H9 (cell line): ENCODE measurements at regions not wholly inside any gene's neighbourhood (a gene's known extent, or its start where the extent isn't known, plus 50 kb on each side); places are given as distances from the start of the nearest gene placed in this dataset.

ENCODE experiments used
- DNase-seq: peaks from one replicate; pipeline ENCODE4 v3.0.0-alpha.2; 2017
- H2AFZ ChIP-seq: one replicate; pipeline ENCODE4 v1.6.1; 2013; ENCODE audit warnings: mild to moderate bottlenecking, low read length, control low read depth, moderate library complexity
- H2AK5ac ChIP-seq: 2 replicates; pipeline ENCODE4 v1.6.1; 2013; ENCODE audit warnings: low read length, control low read depth, mixed read lengths; ENCODE audit not compliant: insufficient read length
- H2BK120ac ChIP-seq: one replicate; pipeline ENCODE4 v1.6.1; 2013; ENCODE audit warnings: low read depth, mild to moderate bottlenecking, low read length, control low read depth, inconsistent platforms; ENCODE audit not compliant: poor library complexity, severe bottlenecking
- H2BK12ac ChIP-seq: 2 replicates; pipeline ENCODE4 v1.6.1; 2013; ENCODE audit warnings: low read length, control low read depth, mixed read lengths, low read depth; ENCODE audit not compliant: insufficient read length
- H2BK15ac ChIP-seq: 2 replicates; pipeline ENCODE4 v1.6.1; 2013; ENCODE audit warnings: low read depth, low read length, control low read depth
- H2BK20ac ChIP-seq: one replicate; pipeline ENCODE4 v1.6.1; 2013; ENCODE audit warnings: low read depth, mild to moderate bottlenecking, low read length, control low read depth, inconsistent platforms; ENCODE audit not compliant: poor library complexity, severe bottlenecking
- H2BK5ac ChIP-seq: 2 replicates; pipeline ENCODE4 v1.6.1; 2013; ENCODE audit warnings: low read length, control low read depth, mixed read lengths; ENCODE audit not compliant: insufficient read length
- H3K14ac ChIP-seq: 2 replicates; pipeline ENCODE4 v1.6.1; 2013; ENCODE audit warnings: low read length, control low read depth; ENCODE audit not compliant: insufficient read depth
- H3K18ac ChIP-seq: 2 replicates; pipeline ENCODE4 v1.6.1; 2013; ENCODE audit warnings: low read depth, mild to moderate bottlenecking, mixed read lengths, low read length, control low read depth; ENCODE audit not compliant: insufficient read length
- H3K23ac ChIP-seq: 2 replicates; pipeline ENCODE4 v1.6.1; 2013; ENCODE audit warnings: low read length, control low read depth, mixed read lengths, low read depth; ENCODE audit not compliant: insufficient read length
- H3K23me2 ChIP-seq: 2 replicates; pipeline ENCODE4 v1.6.1; 2013; ENCODE audit warnings: low read depth, mild to moderate bottlenecking, mixed read lengths, low read length, control low read depth; ENCODE audit not compliant: insufficient read length, poor library complexity, severe bottlenecking
- H3K27ac ChIP-seq: 2 replicates; pipeline ENCODE4 v1.5.1; 2013; ENCODE audit warnings: low read length, control low read depth, mixed read lengths, low read depth; ENCODE audit not compliant: insufficient read length
- H3K27me3 ChIP-seq: 2 replicates; pipeline ENCODE4 v1.6.1; 2013; ENCODE audit warnings: low read length, control low read depth, inconsistent platforms; ENCODE audit not compliant: insufficient read depth
- H3K4ac ChIP-seq: 2 replicates; pipeline ENCODE4 v1.6.1; 2013; ENCODE audit warnings: low read depth, mild to moderate bottlenecking, control low read depth, inconsistent platforms, low read length, moderate library complexity
- H3K4me1 ChIP-seq: 2 replicates; pipeline ENCODE4 v1.6.1; 2013; ENCODE audit warnings: low read length, control low read depth, inconsistent platforms; ENCODE audit not compliant: insufficient read depth
- H3K4me2 ChIP-seq: 2 replicates; pipeline ENCODE4 v1.6.1; 2013; ENCODE audit warnings: low read length, control low read depth, mixed read lengths; ENCODE audit not compliant: insufficient read length, insufficient read depth
- H3K56ac ChIP-seq: 2 replicates; pipeline ENCODE4 v1.6.1; 2013; ENCODE audit warnings: low read depth, mild to moderate bottlenecking, mixed read lengths, low read length, control low read depth; ENCODE audit not compliant: insufficient read length
- H3K79me1 ChIP-seq: 2 replicates; pipeline ENCODE4 v1.6.1; 2013; ENCODE audit warnings: low read depth, mild to moderate bottlenecking, moderate library complexity, low read length, control low read depth, inconsistent platforms; ENCODE audit not compliant: insufficient read depth, poor library complexity, severe bottlenecking
- H3K79me2 ChIP-seq: 2 replicates; pipeline ENCODE4 v1.6.1; 2013; ENCODE audit warnings: low read length, control low read depth, inconsistent platforms; ENCODE audit not compliant: insufficient read depth
- H3K9ac ChIP-seq: 2 replicates; pipeline ENCODE4 v1.6.1; 2013; ENCODE audit warnings: low read length, control low read depth, mixed read lengths; ENCODE audit not compliant: insufficient read length; ENCODE audit errors: extremely low read depth
- H3K9me3 ChIP-seq: one replicate; pipeline ENCODE4 v1.6.1; 2013; ENCODE audit warnings: low read depth, low read length, inconsistent platforms; ENCODE audit not compliant: control insufficient read depth
- H3T11ph ChIP-seq: one replicate; pipeline ENCODE4 v1.6.1; 2013; ENCODE audit warnings: mild to moderate bottlenecking, low read length, control low read depth, inconsistent platforms
- H4K20me1 ChIP-seq: one replicate; pipeline ENCODE4 v1.6.1; 2013; ENCODE audit not compliant: control insufficient read depth, insufficient read length, insufficient read depth
- H4K5ac ChIP-seq: 2 replicates; pipeline ENCODE4 v1.6.1; 2013; ENCODE audit warnings: low read depth, mild to moderate bottlenecking, mixed read lengths, low read length, control low read depth; ENCODE audit not compliant: insufficient read length
- H4K8ac ChIP-seq: replicated peaks from 2 replicates; pipeline ENCODE4 v1.6.1; 2013; ENCODE audit warnings: low read length, control low read depth, mixed read lengths, low read depth; ENCODE audit not compliant: insufficient read length
- H4K91ac ChIP-seq: 2 replicates; pipeline ENCODE4 v1.6.1; 2013; ENCODE audit warnings: low read depth, mild to moderate bottlenecking, moderate library complexity, mixed read lengths, low read length, control low read depth; ENCODE audit not compliant: insufficient read length
- H3K27ac Mint-ChIP-seq, 3 experiments: 2 replicates in 2 of 3; 3 replicates in 1 of 3; pipeline ENCODE4 v1.8.0; 2020 to 2021; ENCODE audit warnings: mixed read lengths in 3 of 3, mild to moderate bottlenecking in 1 of 3, moderate library complexity in 1 of 3
- H3K27me3 Mint-ChIP-seq: 2 replicates; pipeline ENCODE4 v1.8.0; 2021; ENCODE audit warnings: low read depth, mild to moderate bottlenecking, moderate library complexity, mixed read lengths
- H3K36me3 Mint-ChIP-seq, 3 experiments: 2 replicates in 2 of 3; 3 replicates in 1 of 3; pipeline ENCODE4 v1.8.0; 2020 to 2021; ENCODE audit warnings: low read depth in 3 of 3, mixed read lengths in 3 of 3; ENCODE audit not compliant: insufficient read depth in 1 of 3
- H3K4me1 Mint-ChIP-seq, 2 experiments: 2 replicates each; pipeline ENCODE4 v1.8.0; 2020; ENCODE audit warnings: mixed read lengths in 2 of 2
- H3K4me3 Mint-ChIP-seq, 2 experiments: 2 replicates in 1 of 2; 3 replicates in 1 of 2; pipeline ENCODE4 v1.8.0; 2020 to 2021; ENCODE audit warnings: mild to moderate bottlenecking in 2 of 2, mixed read lengths in 2 of 2, moderate library complexity in 1 of 2
- H3K9me3 Mint-ChIP-seq, 2 experiments: 2 replicates in 1 of 2; 3 replicates in 1 of 2; pipeline ENCODE4 v1.8.0; 2020; ENCODE audit warnings: mild to moderate bottlenecking in 2 of 2, mixed read lengths in 2 of 2, moderate library complexity in 1 of 2
- CTCF ChIP-seq: fragments of 200-600 bp; sonication (generic); conservative IDR thresholded peaks from 3 replicates; pipeline ENCODE4 v1.8.0; 2021; ENCODE audit warnings: antibody characterized with exemption, mild to moderate bottlenecking

GRCh38 chr3:130243808-130244207, 101.7 kb upstream of the COL6A5 start:
- no peak overlapping the region for H3K23ac ChIP-seq
- no peaks in the 10 kb centered on the region for H3K79me1 ChIP-seq
- H3K56ac ChIP-seq, result no peak overlapping the region
- Mint-ChIP-seq H3K36me3 (no peaks in the 10 kb centered on the region), H3K4me3 (no peak overlapping the region), H3K27ac (no peak overlapping the region), H3K27me3 (no peaks in the 10 kb centered on the region), H3K4me1 (no peaks in the 10 kb centered on the region), H3K9me3 (no peaks in the 10 kb centered on the region)
- no peaks in the 10 kb centered on the region for H3K79me2 ChIP-seq
- H4K91ac ChIP-seq, result no peak overlapping the region
- H2BK120ac ChIP-seq, result no peak overlapping the region
- no peak overlapping the region for H2BK15ac ChIP-seq
- no peak overlapping the region for H3K18ac ChIP-seq
- no peak overlapping the region for H3K9ac ChIP-seq
- H3K14ac ChIP-seq, result no peak overlapping the region
- no peak overlapping the region for H3K4ac ChIP-seq
- no peak overlapping the region for H2AK5ac ChIP-seq
- no peaks in the 10 kb centered on the region for H3K27me3 ChIP-seq
- H2BK12ac ChIP-seq, result no peak overlapping the region
- no peak overlapping the region for H3K4me2 ChIP-seq
- H3T11ph ChIP-seq, result no peak overlapping the region
- no peak overlapping the region for H2BK20ac ChIP-seq
- no peaks in the 10 kb centered on the region for H3K23me2 ChIP-seq
- no peak overlapping the region for H2AFZ ChIP-seq
- no peak overlapping the region for H4K5ac ChIP-seq
- TF ChIP-seq CTCF, result no peak
- no peak overlapping the region for H3K27ac ChIP-seq
- DNase-seq, result no peak
- H2BK5ac ChIP-seq, result no peak overlapping the region
- no peaks in the 10 kb centered on the region for H4K20me1 ChIP-seq
- H4K8ac ChIP-seq, result no peak overlapping the region
- H3K4me1 ChIP-seq, result no peaks in the 10 kb centered on the region
- no peaks in the 10 kb centered on the region for H3K9me3 ChIP-seq
